GM18867 (cell line): ENCODE measurements at regions not wholly inside any gene's neighbourhood (a gene's known extent, or its start where the extent isn't known, plus 50 kb on each side); places are given as distances from the start of the nearest gene placed in this dataset.
"Not testable (repeated sequence)": the region's sequence is repeated elsewhere in the genome, so short reads cannot be mapped to it uniquely, and the experiment has no call there.

ENCODE experiments used
- ATAC-seq: cut with Tn5 transposase; IDR thresholded peaks from one replicate; pipeline ENCODE4 v1.9.1; 2021; ENCODE audit warnings: mild to moderate bottlenecking, moderate library complexity; ENCODE audit not compliant: unreplicated experiment

GRCh38 chr5:104611135-104611767 lies 1048.7 kb upstream of the NUDT12 start:
- no peak for ATAC-seq

- no peak for ATAC-seq
These were observed 1043.8 kb upstream of the NUDT12 start for GRCh38 chr5:104606258-104606829.

- ATAC-seq: no peak
These were observed 1037.1 kb upstream of the NUDT12 start for GRCh38 chr5:104599726-104600125.

- ATAC-seq: no peak
These were observed 1035.7 kb upstream of the NUDT12 start for GRCh38 chr5:104598285-104598684.

- ATAC-seq: no peak
These were observed 1032.3 kb upstream of the NUDT12 start for GRCh38 chr5:104594850-104595249.

GRCh38 chr5:104576677-104577076 lies 1014.1 kb upstream of the NUDT12 start:
- no peak for ATAC-seq

- ATAC-seq: no peak
These were observed 1011.5 kb upstream of the NUDT12 start for GRCh38 chr5:104573949-104574709.

- ATAC-seq: no peak
These were observed 1007.0 kb upstream of the NUDT12 start for GRCh38 chr5:104569621-104570020.

- no peak for ATAC-seq
These were observed 1001.9 kb upstream of the NUDT12 start for GRCh38 chr5:104564530-104564929.

- no peak for ATAC-seq
These were observed 994.4 kb upstream of the NUDT12 start for GRCh38 chr5:104556957-104557356.

- no peak for ATAC-seq
These were observed 989.0 kb upstream of the NUDT12 start for GRCh38 chr5:104551628-104552027.

- ATAC-seq: not testable (repeated sequence)
These were observed 984.3 kb upstream of the NUDT12 start for GRCh38 chr5:104546871-104547270.

- no peak for ATAC-seq
These were observed 978.7 kb upstream of the NUDT12 start for GRCh38 chr5:104541141-104541785.

GRCh38 chr5:104540448-104540847 lies 977.9 kb upstream of the NUDT12 start:
- ATAC-seq: no peak

- no peak for ATAC-seq
These were observed 977.2 kb upstream of the NUDT12 start for GRCh38 chr5:104539618-104540350.

GRCh38 chr5:104538734-104539133 lies 976.1 kb upstream of the NUDT12 start:
- no peak for ATAC-seq

GRCh38 chr5:104533498-104533897 lies 970.9 kb upstream of the NUDT12 start:
- no peak for ATAC-seq

GRCh38 chr5:104526866-104527265 lies 964.3 kb upstream of the NUDT12 start:
- ATAC-seq: no peak

- no peak for ATAC-seq
These were observed 951.1 kb upstream of the NUDT12 start for GRCh38 chr5:104513640-104514072.

- no peak for ATAC-seq
These were observed 950.6 kb upstream of the NUDT12 start for GRCh38 chr5:104513121-104513602.
